Keratinocyte (primary cell): ENCODE measurements at regions not wholly inside any gene's neighbourhood (a gene's known extent, or its start where the extent isn't known, plus 50 kb on each side); places are given as distances from the start of the nearest gene placed in this dataset.

Experiments used
- DNase-seq: peaks from one replicate; pipeline ENCODE4 v3.0.0-alpha.2; 2011; ENCODE audit warnings: low read depth, missing footprints, low spot score
- FAIRE-seq: peaks from 2 replicates; lab custom pipeline; 2011; peaks lifted over from hg19 to GRCh38; lab: Jason Lieb, UNC
- H2AFZ ChIP-seq: 2 replicates; pipeline ENCODE4 v1.6.0; 2012; ENCODE audit warnings: low read length, control low read depth, inconsistent platforms; ENCODE audit not compliant: control insufficient read depth
- H3K27ac ChIP-seq: 2 replicates; pipeline ENCODE4 v1.5.1; 2011; ENCODE audit warnings: low read length; ENCODE audit not compliant: control insufficient read depth, insufficient read depth
- H3K27me3 ChIP-seq: 3 replicates; pipeline ENCODE4 v1.6.0; 2011; ENCODE audit warnings: low read length; ENCODE audit not compliant: control insufficient read depth, insufficient read depth; ENCODE audit errors: extremely low read depth
- H3K36me3 ChIP-seq, 2 experiments: 2 replicates in 1 of 2; 3 replicates in 1 of 2; pipeline ENCODE4 v1.5.1; 2011; ENCODE audit warnings: low read length in 2 of 2, mild to moderate bottlenecking in 1 of 2; ENCODE audit not compliant: control insufficient read depth in 2 of 2, insufficient read depth in 2 of 2; ENCODE audit errors: extremely low read depth in 1 of 2
- H3K4me1 ChIP-seq: 3 replicates; pipeline ENCODE4 v1.5.1; 2011; ENCODE audit warnings: low read length; ENCODE audit not compliant: control insufficient read depth, insufficient read depth; ENCODE audit errors: extremely low read depth
- H3K4me2 ChIP-seq: 3 replicates; pipeline ENCODE4 v1.6.0; 2011; ENCODE audit warnings: low read depth, low read length; ENCODE audit not compliant: control insufficient read depth, insufficient read depth; ENCODE audit errors: extremely low read depth
- H3K4me3 ChIP-seq, 3 experiments: fragments of 200-600 bp in 1 of 3; sonication (generic) in 1 of 3; 2 replicates in 2 of 3; 3 replicates in 1 of 3; pipeline ENCODE4 v1.5.1; 2011 to 2016; ENCODE audit warnings: low read length in 3 of 3, mild to moderate bottlenecking in 3 of 3, control low read depth in 2 of 3, inconsistent platforms in 1 of 3, low read depth in 1 of 3, mixed read lengths in 1 of 3, mixed run types in 1 of 3, moderate library complexity in 1 of 3; ENCODE audit not compliant: control insufficient read depth in 2 of 3, insufficient read depth in 2 of 3; ENCODE audit errors: extremely low read depth in 1 of 3
- H3K79me2 ChIP-seq: 2 replicates; pipeline ENCODE4 v1.6.0; 2012; ENCODE audit warnings: low read length; ENCODE audit not compliant: control insufficient read depth, insufficient read depth
- H3K9ac ChIP-seq: 3 replicates; pipeline ENCODE4 v1.6.0; 2011; ENCODE audit warnings: low read length; ENCODE audit not compliant: control insufficient read depth, insufficient read depth; ENCODE audit errors: extremely low read depth
- H3K9me1 ChIP-seq: 3 replicates; pipeline ENCODE4 v1.6.0; 2011; ENCODE audit warnings: low read length; ENCODE audit not compliant: control insufficient read depth, insufficient read depth; ENCODE audit errors: extremely low read depth
- H3K9me3 ChIP-seq: 2 replicates; pipeline ENCODE4 v1.5.1; 2012; ENCODE audit warnings: low read depth, low read length; ENCODE audit not compliant: control insufficient read depth
- H4K20me1 ChIP-seq: 3 replicates; pipeline ENCODE4 v1.6.0; 2011; ENCODE audit warnings: low read length; ENCODE audit not compliant: control insufficient read depth, insufficient read depth; ENCODE audit errors: extremely low read depth
- CTCF ChIP-seq, 3 experiments: IDR thresholded peaks in 1 of 3; conservative IDR thresholded peaks in 1 of 3; optimal IDR thresholded peaks in 1 of 3; 2 replicates in 2 of 3; 3 replicates in 1 of 3; pipeline versions ENCODE3 to v1.5.1; 2011; ENCODE audit warnings: low read length in 3 of 3, mild to moderate bottlenecking in 3 of 3, moderate library complexity in 2 of 3, control low read depth in 1 of 3, inconsistent platforms in 1 of 3; ENCODE audit not compliant: insufficient read depth in 2 of 3; ENCODE audit errors: extremely low read depth in 1 of 3
- EZH2 ChIP-seq: IDR thresholded peaks from one replicate; pipeline ENCODE4 v1.6.1; 2012; ENCODE audit warnings: inconsistent platforms, mild to moderate bottlenecking, low read length, moderate library complexity
- dilution Hi-C: fragments of 300-500 bp; cut with MboI; formaldehyde crosslinking; loops from one replicate; pipeline ENCODE4 v1.7.0; 2020; ENCODE audit warnings: low sequenced_read_pairs; ENCODE audit not compliant: extremely low pct_ligation_motif_present

- Histone ChIP-seq H3K9ac (no peak overlapping the region), H3K36me3 (no peaks in the 10 kb centered on the region), H3K4me3 (no peak overlapping the region), H3K9me1 (no peaks in the 10 kb centered on the region), H3K4me1 (no peaks in the 10 kb centered on the region), H3K27me3 (no peaks in the 10 kb centered on the region), H3K9me3 (no peaks in the 10 kb centered on the region), H3K27ac (no peak overlapping the region), H4K20me1 (no peaks in the 10 kb centered on the region), H2AFZ (no peak overlapping the region), H3K4me2 (no peak overlapping the region), H3K79me2 (no peaks in the 10 kb centered on the region)
- FAIRE-seq (no peak), DNase-seq (no peak)
- TF ChIP-seq CTCF (optimal IDR thresholded peaks at IDR 0.05 in 1 of 3, IDR thresholded peaks at IDR 0.05 in 1 of 3, conservative IDR thresholded peaks at IDR 0.05 in 1 of 3; ENCODE audit: extremely low read depth in 1 of 3, insufficient read depth in 2 of 3, low read length in 3 of 3) (no peak), EZH2 (no peak)
- dilution Hi-C loops: no loop called here
Observed at GRCh38 chr6:47977314-47977713, 133.7 kb downstream of the PTCHD4 start.

- no peaks in the 10 kb centered on the region for H4K20me1 ChIP-seq
- dilution Hi-C loops: no loop called here
- no peak overlapping the region for H2AFZ ChIP-seq
- H3K9ac ChIP-seq: no peak overlapping the region
- no peak overlapping the region for H3K4me2 ChIP-seq
- FAIRE-seq (no peak), DNase-seq (no peak)
- H3K79me2 ChIP-seq: no peaks in the 10 kb centered on the region
- H3K4me3 ChIP-seq: no peak overlapping the region
- no peaks in the 10 kb centered on the region for H3K9me3 ChIP-seq
- no peaks in the 10 kb centered on the region for H3K9me1 ChIP-seq
- H3K36me3 ChIP-seq: no peaks in the 10 kb centered on the region
- H3K27ac ChIP-seq: no peak overlapping the region
- no peaks in the 10 kb centered on the region for H3K27me3 ChIP-seq
- no peaks in the 10 kb centered on the region for H3K4me1 ChIP-seq
- TF ChIP-seq EZH2 (no peak), CTCF (optimal IDR thresholded peaks at IDR 0.05 in 1 of 3, IDR thresholded peaks at IDR 0.05 in 1 of 3, conservative IDR thresholded peaks at IDR 0.05 in 1 of 3; ENCODE audit: extremely low read depth in 1 of 3, insufficient read depth in 2 of 3, low read length in 3 of 3) (no peak)
Observed at GRCh38 chr6:47974106-47974505, 136.9 kb downstream of the PTCHD4 start.
